Neural cell (in vitro differentiated cells): ENCODE measurements at regions not wholly inside any gene's neighbourhood (a gene's known extent, or its start where the extent isn't known, plus 50 kb on each side); places are given as distances from the start of the nearest gene placed in this dataset.

Source experiments
- H2AFZ ChIP-seq: fragments of 200-600, 300-800 bp; sonication (generic), shearing (Covaris generic); 2 replicates; pipeline ENCODE4 v1.6.0; 2014; ENCODE audit warnings: low read depth, mild to moderate bottlenecking, antibody characterized with exemption, low read length, moderate library complexity
- H3F3A ChIP-seq: fragments of 200-600 bp; shearing (Covaris generic); 2 replicates; pipeline ENCODE4 v1.6.1; 2016; ENCODE audit warnings: mild to moderate bottlenecking, moderate library complexity, mixed read lengths, antibody characterized with exemption, low read length; ENCODE audit not compliant: insufficient read depth, poor library complexity, severe bottlenecking
- H3K27ac ChIP-seq: fragments of 200-600, 300-800 bp; sonication (generic), shearing (Covaris generic); 2 replicates; pipeline ENCODE4 v1.5.1; 2014; ENCODE audit warnings: mild to moderate bottlenecking, low read length, moderate library complexity
- H3K27me3 ChIP-seq: fragments of 300-800, 200-600 bp; sonication (generic), shearing (Covaris generic); 2 replicates; pipeline ENCODE4 v1.6.0; 2014; ENCODE audit warnings: mild to moderate bottlenecking, low read depth, low read length, moderate library complexity; ENCODE audit not compliant: insufficient read depth
- H3K36me3 ChIP-seq: fragments of 300-800, 200-600 bp; sonication (generic), shearing (Covaris generic); 2 replicates; pipeline ENCODE4 v1.5.1; 2014; ENCODE audit warnings: mild to moderate bottlenecking, antibody characterized with exemption, low read length, moderate library complexity; ENCODE audit not compliant: insufficient read depth
- H3K4me2 ChIP-seq: fragments of 300-800, 200-600 bp; sonication (generic), shearing (Covaris generic); 2 replicates; pipeline ENCODE4 v1.6.0; 2014; ENCODE audit warnings: mild to moderate bottlenecking, low read length
- H3K4me3 ChIP-seq: fragments of 300-800, 200-600 bp; sonication (generic), shearing (Covaris generic); 2 replicates; pipeline ENCODE4 v1.5.1; 2014; ENCODE audit warnings: mild to moderate bottlenecking, low read length, moderate library complexity
- H3K79me2 ChIP-seq: fragments of 200-600 bp; shearing (Covaris generic); replicated peaks from 2 replicates; pipeline ENCODE4 v1.6.0; 2014; ENCODE audit warnings: mild to moderate bottlenecking, low read length, moderate library complexity; ENCODE audit not compliant: insufficient read depth
- H3K9ac ChIP-seq: fragments of 300-800, 200-600 bp; sonication (generic), shearing (Covaris generic); 2 replicates; pipeline ENCODE4 v1.6.1; 2016; ENCODE audit warnings: mild to moderate bottlenecking, low read length, mixed read lengths
- H3K9me2 ChIP-seq: fragments of 200-600 bp; shearing (Covaris generic); 2 replicates; pipeline ENCODE4 v1.6.1; 2016; ENCODE audit warnings: mild to moderate bottlenecking, low read length, mixed read lengths; ENCODE audit not compliant: insufficient read depth
- H3K9me3 ChIP-seq: fragments of 200-600, 300-800 bp; sonication (generic), shearing (Covaris generic); 2 replicates; pipeline ENCODE4 v1.6.1; 2016; ENCODE audit warnings: mild to moderate bottlenecking, mixed run types, low read length, moderate library complexity, mixed read lengths
- H4K20me1 ChIP-seq: fragments of 200-600 bp; shearing (Covaris generic); 2 replicates; pipeline ENCODE4 v1.6.1; 2016; ENCODE audit warnings: mild to moderate bottlenecking, mixed run types; ENCODE audit not compliant: insufficient read depth
- EP300 ChIP-seq: fragments of 450-650 bp; conservative IDR thresholded peaks from 2 replicates; pipeline ENCODE4 v1.6.1; 2014; ENCODE audit warnings: antibody characterized with exemption, mild to moderate bottlenecking, moderate library complexity; ENCODE audit not compliant: poor library complexity, severe bottlenecking
- EZH2 ChIP-seq: fragments of 200-600, 300-800 bp; shearing (Covaris generic), sonication (generic); IDR thresholded peaks from 2 replicates; pipeline ENCODE4 v1.6.1; 2014; ENCODE audit warnings: antibody characterized with exemption, low read length, borderline replicate concordance, mild to moderate bottlenecking; ENCODE audit not compliant: insufficient read depth, poor library complexity, severe bottlenecking
- MXI1 ChIP-seq: fragments of 450-650 bp; conservative IDR thresholded peaks from 2 replicates; pipeline ENCODE4 v1.6.1; 2014; ENCODE audit warnings: antibody characterized with exemption, mild to moderate bottlenecking; ENCODE audit not compliant: poor library complexity, severe bottlenecking
- POLR2AphosphoS5 ChIP-seq: IDR thresholded peaks from 2 replicates; pipeline ENCODE4 v1.6.1; 2012
- RAD21 ChIP-seq: fragments of 450-650 bp; conservative IDR thresholded peaks from 2 replicates; pipeline ENCODE4 v1.6.1; 2014; ENCODE audit warnings: antibody characterized with exemption, mild to moderate bottlenecking, moderate library complexity
- SMC3 ChIP-seq: fragments of 450-650 bp; conservative IDR thresholded peaks from 2 replicates; pipeline ENCODE4 v1.6.1; 2014; ENCODE audit warnings: antibody characterized with exemption, mild to moderate bottlenecking, moderate library complexity; ENCODE audit not compliant: poor library complexity
- TAF1 ChIP-seq: IDR thresholded peaks from 2 replicates; pipeline ENCODE4 v1.6.1; 2012; ENCODE audit warnings: low read depth
- TF ChIP-seq, protein P1 (sequence below): IDR thresholded peaks from 2 replicates; pipeline ENCODE4 v1.6.1; 2012; ENCODE audit warnings: borderline replicate concordance
- TF ChIP-seq, protein P2 (sequence below): fragments of 450-650 bp; IDR thresholded peaks from 2 replicates; pipeline ENCODE4 v1.5.1; 2014; ENCODE audit warnings: antibody characterized with exemption, mild to moderate bottlenecking, moderate library complexity; ENCODE audit not compliant: poor library complexity, severe bottlenecking

DNA sequence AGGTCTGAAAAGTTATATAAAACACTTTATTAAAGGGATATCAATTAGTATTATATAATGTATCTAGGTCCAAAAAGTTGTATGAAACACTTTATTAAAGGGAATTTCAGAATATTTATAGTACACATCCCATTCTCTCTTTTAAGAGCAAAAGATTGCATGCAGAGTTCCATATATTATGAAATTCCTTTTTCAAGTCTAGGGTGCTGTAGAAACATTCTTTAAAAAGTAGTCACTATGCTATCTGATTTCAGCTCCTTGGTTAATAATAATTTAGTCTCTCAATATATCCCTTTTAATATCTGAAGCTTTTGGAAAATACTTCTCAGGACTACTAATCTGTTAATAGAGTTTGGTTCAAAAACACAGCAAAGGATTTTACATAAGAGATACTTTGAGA lies 1496.1 kb upstream of the C9orf72 start:
- no peak overlapping the region for H3K4me2 ChIP-seq
- H4K20me1 ChIP-seq: no peaks in the 10 kb centered on the region
- H3K4me3 ChIP-seq: no peak overlapping the region
- H3K27ac ChIP-seq: no peak overlapping the region
- no peaks in the 10 kb centered on the region for H3K79me2 ChIP-seq
- TF ChIP-seq, protein P1, sequence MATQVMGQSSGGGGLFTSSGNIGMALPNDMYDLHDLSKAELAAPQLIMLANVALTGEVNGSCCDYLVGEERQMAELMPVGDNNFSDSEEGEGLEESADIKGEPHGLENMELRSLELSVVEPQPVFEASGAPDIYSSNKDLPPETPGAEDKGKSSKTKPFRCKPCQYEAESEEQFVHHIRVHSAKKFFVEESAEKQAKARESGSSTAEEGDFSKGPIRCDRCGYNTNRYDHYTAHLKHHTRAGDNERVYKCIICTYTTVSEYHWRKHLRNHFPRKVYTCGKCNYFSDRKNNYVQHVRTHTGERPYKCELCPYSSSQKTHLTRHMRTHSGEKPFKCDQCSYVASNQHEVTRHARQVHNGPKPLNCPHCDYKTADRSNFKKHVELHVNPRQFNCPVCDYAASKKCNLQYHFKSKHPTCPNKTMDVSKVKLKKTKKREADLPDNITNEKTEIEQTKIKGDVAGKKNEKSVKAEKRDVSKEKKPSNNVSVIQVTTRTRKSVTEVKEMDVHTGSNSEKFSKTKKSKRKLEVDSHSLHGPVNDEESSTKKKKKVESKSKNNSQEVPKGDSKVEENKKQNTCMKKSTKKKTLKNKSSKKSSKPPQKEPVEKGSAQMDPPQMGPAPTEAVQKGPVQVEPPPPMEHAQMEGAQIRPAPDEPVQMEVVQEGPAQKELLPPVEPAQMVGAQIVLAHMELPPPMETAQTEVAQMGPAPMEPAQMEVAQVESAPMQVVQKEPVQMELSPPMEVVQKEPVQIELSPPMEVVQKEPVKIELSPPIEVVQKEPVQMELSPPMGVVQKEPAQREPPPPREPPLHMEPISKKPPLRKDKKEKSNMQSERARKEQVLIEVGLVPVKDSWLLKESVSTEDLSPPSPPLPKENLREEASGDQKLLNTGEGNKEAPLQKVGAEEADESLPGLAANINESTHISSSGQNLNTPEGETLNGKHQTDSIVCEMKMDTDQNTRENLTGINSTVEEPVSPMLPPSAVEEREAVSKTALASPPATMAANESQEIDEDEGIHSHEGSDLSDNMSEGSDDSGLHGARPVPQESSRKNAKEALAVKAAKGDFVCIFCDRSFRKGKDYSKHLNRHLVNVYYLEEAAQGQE: no peak
- no peak for TF ChIP-seq EZH2
- no peak for TF ChIP-seq TAF1
- TF ChIP-seq RAD21: no peak
- no peak for TF ChIP-seq POLR2AphosphoS5
- TF ChIP-seq MXI1: no peak
- TF ChIP-seq, protein P2, sequence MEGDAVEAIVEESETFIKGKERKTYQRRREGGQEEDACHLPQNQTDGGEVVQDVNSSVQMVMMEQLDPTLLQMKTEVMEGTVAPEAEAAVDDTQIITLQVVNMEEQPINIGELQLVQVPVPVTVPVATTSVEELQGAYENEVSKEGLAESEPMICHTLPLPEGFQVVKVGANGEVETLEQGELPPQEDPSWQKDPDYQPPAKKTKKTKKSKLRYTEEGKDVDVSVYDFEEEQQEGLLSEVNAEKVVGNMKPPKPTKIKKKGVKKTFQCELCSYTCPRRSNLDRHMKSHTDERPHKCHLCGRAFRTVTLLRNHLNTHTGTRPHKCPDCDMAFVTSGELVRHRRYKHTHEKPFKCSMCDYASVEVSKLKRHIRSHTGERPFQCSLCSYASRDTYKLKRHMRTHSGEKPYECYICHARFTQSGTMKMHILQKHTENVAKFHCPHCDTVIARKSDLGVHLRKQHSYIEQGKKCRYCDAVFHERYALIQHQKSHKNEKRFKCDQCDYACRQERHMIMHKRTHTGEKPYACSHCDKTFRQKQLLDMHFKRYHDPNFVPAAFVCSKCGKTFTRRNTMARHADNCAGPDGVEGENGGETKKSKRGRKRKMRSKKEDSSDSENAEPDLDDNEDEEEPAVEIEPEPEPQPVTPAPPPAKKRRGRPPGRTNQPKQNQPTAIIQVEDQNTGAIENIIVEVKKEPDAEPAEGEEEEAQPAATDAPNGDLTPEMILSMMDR: no peak
- TF ChIP-seq SMC3: no peak
- TF ChIP-seq EP300: no peak
- no peak overlapping the region for H3K9ac ChIP-seq
- no peaks in the 10 kb centered on the region for H3K9me2 ChIP-seq
- H2AFZ ChIP-seq: no peak overlapping the region
- no peaks in the 10 kb centered on the region for H3F3A ChIP-seq
- no peaks in the 10 kb centered on the region for H3K36me3 ChIP-seq
- no peaks in the 10 kb centered on the region for H3K27me3 ChIP-seq
- no peaks in the 10 kb centered on the region for H3K9me3 ChIP-seq

DNA sequence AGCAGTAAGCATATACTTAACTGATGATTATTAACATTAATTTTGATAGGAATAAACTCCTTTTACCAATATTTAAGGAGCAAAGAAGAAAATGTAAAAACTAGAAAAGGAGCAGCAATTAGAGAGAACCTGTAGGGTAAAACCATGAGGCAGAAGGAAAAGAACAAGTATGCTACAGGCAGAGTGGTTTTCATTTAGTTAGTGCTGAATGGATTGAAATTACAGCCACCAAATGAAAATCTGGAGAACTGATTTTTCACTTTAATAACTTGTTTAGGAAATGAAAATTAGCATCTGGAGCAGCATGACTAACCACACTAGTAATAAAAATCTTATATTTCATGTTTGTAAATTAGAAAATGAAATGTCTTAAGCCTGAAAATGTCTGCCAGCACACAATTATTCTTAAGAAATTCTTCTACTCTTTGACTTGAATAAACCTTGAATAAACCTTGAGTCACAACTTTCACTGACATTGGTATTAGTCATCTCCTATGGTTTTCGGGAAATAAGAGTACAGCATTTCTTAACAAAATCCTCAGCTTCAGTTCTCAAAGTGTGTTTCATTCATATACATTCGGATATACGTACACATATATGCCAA lies 1504.9 kb upstream of the C9orf72 start:
- Histone ChIP-seq H3K27ac (no peak overlapping the region), H3K4me3 (no peak overlapping the region), H3K9ac (no peak overlapping the region), H3K27me3 (no peaks in the 10 kb centered on the region), H3K9me3 (no peaks in the 10 kb centered on the region), H3F3A (no peaks in the 10 kb centered on the region), H3K9me2 (no peaks in the 10 kb centered on the region), H3K79me2 (no peaks in the 10 kb centered on the region), H3K4me2 (no peak overlapping the region), H3K36me3 (no peaks in the 10 kb centered on the region), H4K20me1 (no peaks in the 10 kb centered on the region), H2AFZ (no peak overlapping the region)
- no peak for TF ChIP-seq RAD21
- TF ChIP-seq SMC3: no peak
- TF ChIP-seq, protein P2: no peak
- TF ChIP-seq TAF1: no peak
- TF ChIP-seq, protein P1: no peak
- TF ChIP-seq EP300: no peak
- no peak for TF ChIP-seq EZH2
- no peak for TF ChIP-seq POLR2AphosphoS5
- TF ChIP-seq MXI1: no peak
